ENCODE measurements at regions not wholly inside any gene's neighbourhood (a gene's known extent, or its start where the extent isn't known, plus 50 kb on each side); places are given as distances from the start of the nearest gene placed in this dataset.

DNA sequence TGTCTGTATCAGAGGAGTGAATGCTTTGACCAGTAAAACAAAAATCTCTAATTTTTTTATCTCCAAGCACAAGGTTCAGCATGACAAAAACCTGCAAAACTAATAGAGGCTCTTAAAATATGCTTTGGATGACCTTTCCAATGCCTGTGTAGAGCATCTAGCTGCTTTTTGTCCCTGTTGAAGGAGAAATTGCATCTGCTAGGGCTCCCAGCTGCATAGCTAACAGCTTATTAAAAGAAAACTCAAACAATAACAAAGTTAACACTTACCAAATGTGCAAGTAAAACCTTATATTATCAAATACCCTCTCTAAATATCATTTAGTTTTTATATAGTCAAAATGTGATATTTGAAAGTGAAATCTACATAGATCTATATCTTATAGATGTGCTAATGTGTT is 378.6 kb downstream of the CD109 start:
- TF ChIP-seq, protein P1, sequence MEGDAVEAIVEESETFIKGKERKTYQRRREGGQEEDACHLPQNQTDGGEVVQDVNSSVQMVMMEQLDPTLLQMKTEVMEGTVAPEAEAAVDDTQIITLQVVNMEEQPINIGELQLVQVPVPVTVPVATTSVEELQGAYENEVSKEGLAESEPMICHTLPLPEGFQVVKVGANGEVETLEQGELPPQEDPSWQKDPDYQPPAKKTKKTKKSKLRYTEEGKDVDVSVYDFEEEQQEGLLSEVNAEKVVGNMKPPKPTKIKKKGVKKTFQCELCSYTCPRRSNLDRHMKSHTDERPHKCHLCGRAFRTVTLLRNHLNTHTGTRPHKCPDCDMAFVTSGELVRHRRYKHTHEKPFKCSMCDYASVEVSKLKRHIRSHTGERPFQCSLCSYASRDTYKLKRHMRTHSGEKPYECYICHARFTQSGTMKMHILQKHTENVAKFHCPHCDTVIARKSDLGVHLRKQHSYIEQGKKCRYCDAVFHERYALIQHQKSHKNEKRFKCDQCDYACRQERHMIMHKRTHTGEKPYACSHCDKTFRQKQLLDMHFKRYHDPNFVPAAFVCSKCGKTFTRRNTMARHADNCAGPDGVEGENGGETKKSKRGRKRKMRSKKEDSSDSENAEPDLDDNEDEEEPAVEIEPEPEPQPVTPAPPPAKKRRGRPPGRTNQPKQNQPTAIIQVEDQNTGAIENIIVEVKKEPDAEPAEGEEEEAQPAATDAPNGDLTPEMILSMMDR (conservative IDR thresholded peaks at IDR 0.05; ENCODE audit: low read length) = no peak
- no peak for TF ChIP-seq EZH2phosphoT487 (IDR thresholded peaks at IDR 0.05; ENCODE audit: borderline replicate concordance, low read depth, low read length)
